PC-3 (cell line): ENCODE measurements at regions not wholly inside any gene's neighbourhood (a gene's known extent, or its start where the extent isn't known, plus 50 kb on each side); places are given as distances from the start of the nearest gene placed in this dataset.

Source experiments
- CTCF ChIP-seq: fragments of 300-600 bp; sonication (generic); conservative IDR thresholded peaks from 2 replicates; pipeline ENCODE4 v1.5.1; 2017; ENCODE audit warnings: antibody characterized with exemption, low read depth, mild to moderate bottlenecking, low read length
- EZH2 ChIP-seq: fragments of 300-600 bp; sonication (generic); IDR thresholded peaks from one replicate; pipeline ENCODE4 v1.6.1; 2017; ENCODE audit warnings: antibody characterized with exemption, mild to moderate bottlenecking, low read length; ENCODE audit not compliant: unreplicated experiment

DNA sequence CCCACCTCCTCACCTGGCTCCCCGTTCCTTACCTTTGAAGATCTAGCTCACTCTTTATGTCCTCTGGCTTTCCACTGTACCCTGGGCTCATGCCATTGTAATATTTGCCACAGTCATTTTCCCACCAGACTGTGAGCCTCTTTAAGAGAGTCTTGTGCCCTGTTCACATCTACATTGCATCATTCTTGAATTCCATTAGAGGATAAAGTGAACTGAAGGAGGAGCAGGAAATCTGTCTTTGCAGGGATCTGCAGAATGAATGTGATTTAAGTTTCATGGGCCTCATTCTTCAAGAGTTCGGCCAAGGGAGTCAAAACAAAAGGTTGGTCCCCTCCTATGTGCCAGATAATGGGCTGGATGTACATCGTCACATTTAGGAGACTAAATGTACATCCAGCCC lies 272.6 kb upstream of the CITED2 start:
- TF ChIP-seq EZH2 (no peak), CTCF (no peak)
